ENCODE measurements at regions not wholly inside any gene's neighbourhood (a gene's known extent, or its start where the extent isn't known, plus 50 kb on each side); places are given as distances from the start of the nearest gene placed in this dataset.

DNA sequence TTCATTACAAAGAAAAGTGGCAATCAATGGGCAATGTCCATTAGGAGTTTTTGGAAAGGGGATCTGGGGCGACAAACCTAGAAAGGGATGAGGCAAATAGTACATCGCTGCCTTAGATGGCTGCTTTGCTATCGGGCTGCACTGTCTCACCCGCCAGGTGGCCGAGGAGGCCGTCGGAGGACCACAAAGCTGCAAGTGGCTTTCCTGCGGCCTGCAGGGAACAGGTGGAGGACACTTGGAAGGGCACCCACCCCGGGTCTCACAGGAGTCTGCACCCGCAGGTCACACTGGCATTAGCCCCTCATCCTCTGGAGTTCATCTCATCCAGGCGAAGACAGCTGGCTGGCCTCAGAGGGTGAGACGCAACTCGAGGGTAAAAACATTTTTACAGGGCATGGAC is 1392.5 kb downstream of the AACS start:
- Histone ChIP-seq H3K36me3 (ENCODE audit: control insufficient read depth in 2 of 2, extremely low read depth in 1 of 2, insufficient read depth in 2 of 2, low read length in 2 of 2) (no peaks in the 10 kb centered on the region), H4K20me1 (replicated peaks; ENCODE audit: control insufficient read depth, extremely low read depth, insufficient read depth, low read length) (no peaks in the 10 kb centered on the region), H3K27me3 (ENCODE audit: control insufficient read depth in 2 of 2, insufficient read depth in 2 of 2, low read length in 2 of 2) (no peaks in the 10 kb centered on the region), H3K9me1 (replicated peaks; ENCODE audit: control insufficient read depth, extremely low read depth, insufficient read depth, low read length) (no peaks in the 10 kb centered on the region), H3K4me3 (replicated peaks in 1 of 3; ENCODE audit: insufficient read depth in 1 of 3, low read depth in 1 of 3, low read length in 3 of 3) (no peak overlapping the region), H2AFZ (ENCODE audit: low read depth, low read length) (no peak overlapping the region), H3K4me2 (ENCODE audit: insufficient read depth, low read length) (no peak overlapping the region), H3K79me2 (ENCODE audit: control insufficient read depth, insufficient read depth, low read length) (no peaks in the 10 kb centered on the region), H3K9ac (replicated peaks; ENCODE audit: extremely low read depth, insufficient read depth, low read length) (no peak overlapping the region), H3K27ac (ENCODE audit: insufficient read depth, low read depth, low read length) (no peak overlapping the region), H3K4me1 (ENCODE audit: control insufficient read depth, extremely low read depth, insufficient read depth, low read length) (no peaks in the 10 kb centered on the region), H3K9me3 (replicated peaks; ENCODE audit: control insufficient read depth, insufficient read depth, low read length) (peaks cover 4% of the 10 kb centered on the region)
- POLR2A ChIA-PET: no interaction called here
- intact Hi-C loops (cut with micrococcal nuclease) (no loop called here), dilution Hi-C loops (cut with MboI; ENCODE audit: extremely low pct_ligation_motif_present, low sequenced_read_pairs) (no loop called here)
- FAIRE-seq (no peak), DNase-seq (ENCODE audit: low read depth, low spot score) (no peak)
- BruUV-seq (replicated peaks): no TSS peak
- TF ChIP-seq, protein P1, sequence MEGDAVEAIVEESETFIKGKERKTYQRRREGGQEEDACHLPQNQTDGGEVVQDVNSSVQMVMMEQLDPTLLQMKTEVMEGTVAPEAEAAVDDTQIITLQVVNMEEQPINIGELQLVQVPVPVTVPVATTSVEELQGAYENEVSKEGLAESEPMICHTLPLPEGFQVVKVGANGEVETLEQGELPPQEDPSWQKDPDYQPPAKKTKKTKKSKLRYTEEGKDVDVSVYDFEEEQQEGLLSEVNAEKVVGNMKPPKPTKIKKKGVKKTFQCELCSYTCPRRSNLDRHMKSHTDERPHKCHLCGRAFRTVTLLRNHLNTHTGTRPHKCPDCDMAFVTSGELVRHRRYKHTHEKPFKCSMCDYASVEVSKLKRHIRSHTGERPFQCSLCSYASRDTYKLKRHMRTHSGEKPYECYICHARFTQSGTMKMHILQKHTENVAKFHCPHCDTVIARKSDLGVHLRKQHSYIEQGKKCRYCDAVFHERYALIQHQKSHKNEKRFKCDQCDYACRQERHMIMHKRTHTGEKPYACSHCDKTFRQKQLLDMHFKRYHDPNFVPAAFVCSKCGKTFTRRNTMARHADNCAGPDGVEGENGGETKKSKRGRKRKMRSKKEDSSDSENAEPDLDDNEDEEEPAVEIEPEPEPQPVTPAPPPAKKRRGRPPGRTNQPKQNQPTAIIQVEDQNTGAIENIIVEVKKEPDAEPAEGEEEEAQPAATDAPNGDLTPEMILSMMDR (IDR thresholded peaks at IDR 0.05; ENCODE audit: extremely low read depth in 1 of 2, insufficient read depth in 1 of 2, low read depth in 1 of 2, low read length in 2 of 2): no peak
- TF ChIP-seq, protein P2, sequence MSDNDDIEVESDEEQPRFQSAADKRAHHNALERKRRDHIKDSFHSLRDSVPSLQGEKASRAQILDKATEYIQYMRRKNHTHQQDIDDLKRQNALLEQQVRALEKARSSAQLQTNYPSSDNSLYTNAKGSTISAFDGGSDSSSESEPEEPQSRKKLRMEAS (IDR thresholded peaks at IDR 0.05; ENCODE audit: insufficient read depth, insufficient read length): no peak
- TF ChIP-seq GATA2 (IDR thresholded peaks at IDR 0.05; ENCODE audit: insufficient read depth, insufficient read length, low read depth, low read length) (no peak), JUN (IDR thresholded peaks at IDR 0.05; ENCODE audit: borderline replicate concordance, insufficient read depth, insufficient read length, low read depth) (no peak), POLR2AphosphoS5 (IDR thresholded peaks at IDR 0.05; ENCODE audit: insufficient read depth, low read depth, low read length) (no peak), POLR2A (IDR thresholded peaks at IDR 0.05; ENCODE audit: low read depth, low read length) (no peak), FOS (IDR thresholded peaks at IDR 0.05; ENCODE audit: borderline replicate concordance, insufficient read depth, low read length) (no peak), EZH2 (IDR thresholded peaks at IDR 0.05; ENCODE audit: borderline replicate concordance, low read depth, low read length, severe bottlenecking) (no peak), MYC (IDR thresholded peaks at IDR 0.05; ENCODE audit: low read depth, low read length) (no peak)
- CTCF ChIA-PET: no interaction called here

Measured in endothelial cell of umbilical vein (primary cell).